SK-N-SH treated with all-trans-retinoic acid at 6 μM for 48 hours (cell line): ENCODE measurements at regions not wholly inside any gene's neighbourhood (a gene's known extent, or its start where the extent isn't known, plus 50 kb on each side); places are given as distances from the start of the nearest gene placed in this dataset.

ENCODE experiments used
- ARNTL ChIP-seq: fragments of 450-650 bp; formaldehyde crosslinking; IDR thresholded peaks from 2 replicates; pipeline ENCODE4 v1.5.0; 2020; ENCODE audit warnings: low read depth, mild to moderate bottlenecking, moderate library complexity, borderline replicate concordance
- ISL1 ChIP-seq: fragments of 250-450 bp; sonication (Bioruptor Pico); IDR thresholded peaks from 2 replicates; pipeline ENCODE4 v2.1.2; 2022; ENCODE audit warnings: mild to moderate bottlenecking, moderate library complexity
- OSR1 ChIP-seq: fragments of 250-450 bp; sonication (Bioruptor Pico); IDR thresholded peaks from 2 replicates; pipeline ENCODE4 v1.8.0; 2022; ENCODE audit warnings: moderate library complexity, mild to moderate bottlenecking, inconsistent platforms
- RARB ChIP-seq: fragments of 250-450 bp; sonication (Bioruptor Pico); IDR thresholded peaks from 2 replicates; pipeline ENCODE4 v1.8.0; 2021; ENCODE audit warnings: mild to moderate bottlenecking, moderate library complexity
- SNAI2 ChIP-seq: fragments of 250-450 bp; sonication (Bioruptor Pico); IDR thresholded peaks from 2 replicates; pipeline ENCODE4 v1.5.0; 2020; ENCODE audit warnings: mild to moderate bottlenecking, moderate library complexity
- TCF4 ChIP-seq: fragments of 250-450 bp; sonication (Bioruptor Pico); IDR thresholded peaks from 2 replicates; pipeline ENCODE4 v1.8.0; 2021; ENCODE audit warnings: mild to moderate bottlenecking, moderate library complexity, borderline replicate concordance
- ZFP3 ChIP-seq: fragments of 250-450 bp; sonication (Bioruptor Pico); IDR thresholded peaks from 2 replicates; pipeline ENCODE4 v1.5.0; 2020; ENCODE audit warnings: mild to moderate bottlenecking, moderate library complexity
- ZFP30 ChIP-seq: fragments of 450-650 bp; formaldehyde crosslinking; IDR thresholded peaks from 2 replicates; pipeline ENCODE4 v1.5.0; 2022; ENCODE audit warnings: mild to moderate bottlenecking, moderate library complexity
- ZNF565 ChIP-seq: fragments of 450-650 bp; formaldehyde crosslinking; conservative IDR thresholded peaks from 2 replicates; pipeline ENCODE4 v1.5.0; 2020; ENCODE audit warnings: low read depth, mild to moderate bottlenecking, moderate library complexity
- TF ChIP-seq, protein P1 (sequence below): fragments of 250-450 bp; sonication (Bioruptor Pico); IDR thresholded peaks from 2 replicates; pipeline ENCODE4 v1.5.1; 2020; ENCODE audit warnings: low read depth, mild to moderate bottlenecking, moderate library complexity
- TF ChIP-seq, protein P2 (sequence below): fragments of 250-450 bp; sonication (Bioruptor Pico); IDR thresholded peaks from 2 replicates; pipeline ENCODE4 v1.5.1; 2021; ENCODE audit warnings: mild to moderate bottlenecking, moderate library complexity
- TF ChIP-seq, protein P3 (sequence below): fragments of 250-450 bp; sonication (Bioruptor Pico); IDR thresholded peaks from 2 replicates; pipeline ENCODE4 v1.8.0; 2020; ENCODE audit warnings: mild to moderate bottlenecking, moderate library complexity, borderline replicate concordance

DNA sequence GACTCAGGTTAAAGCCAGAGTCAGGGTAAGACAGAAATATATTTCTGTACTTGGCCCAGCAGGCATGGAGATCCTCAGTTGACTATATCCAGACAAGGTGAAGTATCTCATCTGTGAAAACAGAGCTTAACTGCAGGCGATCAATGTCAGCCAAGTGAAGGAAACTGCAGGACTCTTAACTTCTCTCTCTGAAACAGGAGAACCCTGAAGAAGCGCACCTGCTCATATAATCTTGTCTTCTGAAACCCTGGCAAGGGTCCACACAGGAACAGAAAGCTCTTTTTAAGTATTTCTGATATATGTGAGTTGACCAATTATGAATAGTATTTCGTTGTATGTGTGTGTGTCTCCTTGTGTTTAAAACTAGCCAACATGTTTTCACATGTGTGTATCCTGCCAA is 504.8 kb upstream of the SLITRK5 start:
- TF ChIP-seq, protein P1, sequence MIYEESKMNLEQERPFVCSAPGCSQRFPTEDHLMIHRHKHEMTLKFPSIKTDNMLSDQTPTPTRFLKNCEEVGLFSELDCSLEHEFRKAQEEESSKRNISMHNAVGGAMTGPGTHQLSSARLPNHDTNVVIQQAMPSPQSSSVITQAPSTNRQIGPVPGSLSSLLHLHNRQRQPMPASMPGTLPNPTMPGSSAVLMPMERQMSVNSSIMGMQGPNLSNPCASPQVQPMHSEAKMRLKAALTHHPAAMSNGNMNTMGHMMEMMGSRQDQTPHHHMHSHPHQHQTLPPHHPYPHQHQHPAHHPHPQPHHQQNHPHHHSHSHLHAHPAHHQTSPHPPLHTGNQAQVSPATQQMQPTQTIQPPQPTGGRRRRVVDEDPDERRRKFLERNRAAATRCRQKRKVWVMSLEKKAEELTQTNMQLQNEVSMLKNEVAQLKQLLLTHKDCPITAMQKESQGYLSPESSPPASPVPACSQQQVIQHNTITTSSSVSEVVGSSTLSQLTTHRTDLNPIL (CRISPR knock-in tag), result no peak
- TF ChIP-seq OSR1 (CRISPR knock-in tag) (no peak), TCF4 (CRISPR knock-in tag) (no peak), ZFP30 (CRISPR knock-in tag) (no peak), SNAI2 (CRISPR knock-in tag) (no peak), ZNF565 (CRISPR knock-in tag) (no peak), RARB (CRISPR knock-in tag) (no peak), ISL1 (no peak), ARNTL (CRISPR knock-in tag) (no peak), ZFP3 (CRISPR knock-in tag) (no peak)
- TF ChIP-seq, protein P2, sequence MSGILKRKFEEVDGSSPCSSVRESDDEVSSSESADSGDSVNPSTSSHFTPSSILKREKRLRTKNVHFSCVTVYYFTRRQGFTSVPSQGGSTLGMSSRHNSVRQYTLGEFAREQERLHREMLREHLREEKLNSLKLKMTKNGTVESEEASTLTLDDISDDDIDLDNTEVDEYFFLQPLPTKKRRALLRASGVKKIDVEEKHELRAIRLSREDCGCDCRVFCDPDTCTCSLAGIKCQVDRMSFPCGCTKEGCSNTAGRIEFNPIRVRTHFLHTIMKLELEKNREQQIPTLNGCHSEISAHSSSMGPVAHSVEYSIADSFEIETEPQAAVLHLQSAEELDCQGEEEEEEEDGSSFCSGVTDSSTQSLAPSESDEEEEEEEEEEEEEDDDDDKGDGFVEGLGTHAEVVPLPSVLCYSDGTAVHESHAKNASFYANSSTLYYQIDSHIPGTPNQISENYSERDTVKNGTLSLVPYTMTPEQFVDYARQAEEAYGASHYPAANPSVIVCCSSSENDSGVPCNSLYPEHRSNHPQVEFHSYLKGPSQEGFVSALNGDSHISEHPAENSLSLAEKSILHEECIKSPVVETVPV (CRISPR knock-in tag), result no peak
- TF ChIP-seq, protein P3, sequence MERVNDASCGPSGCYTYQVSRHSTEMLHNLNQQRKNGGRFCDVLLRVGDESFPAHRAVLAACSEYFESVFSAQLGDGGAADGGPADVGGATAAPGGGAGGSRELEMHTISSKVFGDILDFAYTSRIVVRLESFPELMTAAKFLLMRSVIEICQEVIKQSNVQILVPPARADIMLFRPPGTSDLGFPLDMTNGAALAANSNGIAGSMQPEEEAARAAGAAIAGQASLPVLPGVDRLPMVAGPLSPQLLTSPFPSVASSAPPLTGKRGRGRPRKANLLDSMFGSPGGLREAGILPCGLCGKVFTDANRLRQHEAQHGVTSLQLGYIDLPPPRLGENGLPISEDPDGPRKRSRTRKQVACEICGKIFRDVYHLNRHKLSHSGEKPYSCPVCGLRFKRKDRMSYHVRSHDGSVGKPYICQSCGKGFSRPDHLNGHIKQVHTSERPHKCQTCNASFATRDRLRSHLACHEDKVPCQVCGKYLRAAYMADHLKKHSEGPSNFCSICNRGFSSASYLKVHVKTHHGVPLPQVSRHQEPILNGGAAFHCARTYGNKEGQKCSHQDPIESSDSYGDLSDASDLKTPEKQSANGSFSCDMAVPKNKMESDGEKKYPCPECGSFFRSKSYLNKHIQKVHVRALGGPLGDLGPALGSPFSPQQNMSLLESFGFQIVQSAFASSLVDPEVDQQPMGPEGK (CRISPR knock-in tag), result no peak
